ENCODE measurements at regions not wholly inside any gene's neighbourhood (a gene's known extent, or its start where the extent isn't known, plus 50 kb on each side); places are given as distances from the start of the nearest gene placed in this dataset.

GRCh38 chr11:106449763-106450162 lies 372.3 kb downstream of the AASDHPPT start:
- TF ChIP-seq ZNF600 (tag by site-specific recombination; IDR thresholded peaks at IDR 0.05) (no peak), BCL11A (tag by site-specific recombination; IDR thresholded peaks at IDR 0.05; ENCODE audit: low read depth) (no peak), ZNF830 (tag by site-specific recombination; IDR thresholded peaks at IDR 0.05; ENCODE audit: low read depth) (no peak), CTCF (tag by site-specific recombination; IDR thresholded peaks at IDR 0.05) (no peak), ZNF747 (tag by site-specific recombination; IDR thresholded peaks at IDR 0.05) (no peak), ZBTB10 (tag by site-specific recombination; IDR thresholded peaks at IDR 0.05) (no peak), SP2 (tag by site-specific recombination; IDR thresholded peaks at IDR 0.05) (no peak), ZNF707 (tag by site-specific recombination; IDR thresholded peaks at IDR 0.05) (no peak), ZNF624 (tag by site-specific recombination; IDR thresholded peaks at IDR 0.05) (no peak), TRIM28 (IDR thresholded peaks at IDR 0.05; ENCODE audit: borderline replicate concordance, low read length) (no peak), ZNF549 (tag by site-specific recombination; IDR thresholded peaks at IDR 0.05) (no peak), ZFP3 (tag by site-specific recombination; IDR thresholded peaks at IDR 0.05; ENCODE audit: low read depth) (no peak), ZNF658 (tag by site-specific recombination; IDR thresholded peaks at IDR 0.05) (no peak)

Measured in HEK293 (cell line).